Dermis microvascular lymphatic vessel endothelial cell (primary cell): ENCODE measurements at regions not wholly inside any gene's neighbourhood (a gene's known extent, or its start where the extent isn't known, plus 50 kb on each side); places are given as distances from the start of the nearest gene placed in this dataset.

Experiments used
- DNase-seq, 2 donors: peaks; one replicate each; pipeline versions ENCODE4 v3.0.0 to v3.0.0-alpha.2; 2010; ENCODE audit warnings: low read depth in 2 of 2

DNA sequence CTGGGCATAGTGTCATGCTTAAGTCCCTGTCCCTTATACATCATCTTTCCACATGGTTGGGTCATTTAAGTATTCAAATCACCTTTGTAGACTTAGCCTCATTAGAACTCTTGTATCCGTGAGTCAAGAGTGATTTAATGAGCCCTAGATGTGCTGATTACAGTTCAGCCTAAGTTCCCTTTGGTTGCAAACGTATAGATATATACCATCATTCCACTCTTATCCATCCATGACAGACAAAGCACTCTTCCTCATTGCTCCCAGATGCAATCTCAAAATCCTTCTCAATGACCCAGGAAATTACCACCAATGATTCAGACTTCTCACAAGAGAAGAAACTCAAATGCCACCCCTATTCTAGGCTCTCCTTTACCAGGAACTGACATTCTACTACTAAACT, 50.2 kb upstream of the C3orf49 start:
- no peak for DNase-seq
